Calu3 (cell line): ENCODE measurements at regions not wholly inside any gene's neighbourhood (a gene's known extent, or its start where the extent isn't known, plus 50 kb on each side); places are given as distances from the start of the nearest gene placed in this dataset.
"Not testable (repeated sequence)": the region's sequence is repeated elsewhere in the genome, so short reads cannot be mapped to it uniquely, and the experiment has no call there.

Experiments used
- BruUV-seq: library from RNA; stranded (reverse); fragments of 400-500 nt; replicated peaks from 2 replicates; lab custom pipeline; 2021; lab: Mats Ljungman, UMichigan
- CTCF ChIA-PET: fragments of 300-600 bp; sonication (Branson Sonifier 250); formaldehyde crosslinking; loops from one replicate; lab custom pipeline; 2022; ENCODE audit warnings: antibody characterized with exemption; lab: Charles Lee
- DNase-seq: peaks from one replicate; pipeline ENCODE4 v3.0.0; 2022
- H3K27ac Mint-ChIP-seq: one replicate; pipeline ENCODE4 v1.8.0; 2022; ENCODE audit warnings: mixed read lengths; ENCODE audit not compliant: unreplicated experiment
- H3K27me3 Mint-ChIP-seq: one replicate; pipeline ENCODE4 v1.8.0; 2022; ENCODE audit warnings: mixed read lengths; ENCODE audit not compliant: unreplicated experiment
- H3K36me3 Mint-ChIP-seq: one replicate; pipeline ENCODE4 v1.8.0; 2022; ENCODE audit warnings: mild to moderate bottlenecking, moderate library complexity, mixed read lengths; ENCODE audit not compliant: insufficient read depth, unreplicated experiment
- H3K4me1 Mint-ChIP-seq: one replicate; pipeline ENCODE4 v1.8.0; 2022; ENCODE audit warnings: mild to moderate bottlenecking, low read depth, mixed read lengths; ENCODE audit not compliant: unreplicated experiment
- H3K4me3 Mint-ChIP-seq: one replicate; pipeline ENCODE4 v1.8.0; 2022; ENCODE audit warnings: mild to moderate bottlenecking, low read depth, moderate library complexity, mixed read lengths; ENCODE audit not compliant: unreplicated experiment
- H3K9me3 Mint-ChIP-seq: one replicate; pipeline ENCODE4 v1.8.0; 2022; ENCODE audit warnings: low read depth, mixed read lengths; ENCODE audit not compliant: unreplicated experiment
- intact Hi-C: fragments of 100-400 bp; cut with micrococcal nuclease; formaldehyde crosslinking; loops from one replicate; pipeline ENCODE4 v1.10.0; 2022; ENCODE audit not compliant: unreplicated experiment

- DNase-seq, BruUV-seq, H3K9me3 Mint-ChIP-seq, H3K4me1 Mint-ChIP-seq, CTCF ChIA-PET, intact Hi-C loops, H3K36me3 Mint-ChIP-seq, H3K27ac Mint-ChIP-seq, H3K4me3 Mint-ChIP-seq, H3K27me3 Mint-ChIP-seq: not testable (repeated sequence)
Observed at GRCh38 chr9:41251101-41251500, 62.0 kb upstream of the ZNG1F start.

DNA sequence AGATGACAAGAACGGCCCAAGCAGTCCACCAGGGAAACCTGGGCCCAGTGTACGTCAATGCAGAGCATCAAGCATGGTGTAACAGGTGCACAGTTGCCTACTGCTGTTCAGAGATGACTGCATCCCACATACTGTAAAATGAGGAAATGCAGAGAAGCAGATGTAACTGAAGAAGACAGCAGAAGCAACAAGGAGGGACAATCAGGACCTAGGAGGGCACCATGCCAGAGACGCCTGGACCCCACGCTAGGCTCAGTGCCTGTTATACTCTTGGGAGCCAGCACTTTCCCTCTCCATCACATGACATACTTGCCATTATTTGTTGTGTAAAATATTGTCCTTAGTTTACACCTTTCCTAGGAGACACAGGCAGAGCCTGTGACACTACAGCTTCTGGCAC is 57.6 kb upstream of the ZNG1F start:
- H3K4me3 Mint-ChIP-seq, H3K4me1 Mint-ChIP-seq, H3K36me3 Mint-ChIP-seq, H3K27me3 Mint-ChIP-seq, DNase-seq, CTCF ChIA-PET, BruUV-seq, H3K9me3 Mint-ChIP-seq, H3K27ac Mint-ChIP-seq, intact Hi-C loops: not testable (repeated sequence)
